HS-5 (cell line): ENCODE measurements at regions not wholly inside any gene's neighbourhood (a gene's known extent, or its start where the extent isn't known, plus 50 kb on each side); places are given as distances from the start of the nearest gene placed in this dataset.
A peak's percentile ranks its signal among the peaks of the same experiment; 100 is the strongest.
"Not testable (repeated sequence)": the region's sequence is repeated elsewhere in the genome, so short reads cannot be mapped to it uniquely, and the experiment has no call there.

Experiments used
- DNase-seq: peaks from one replicate; pipeline ENCODE4 v3.0.0-alpha.2; 2012; ENCODE audit warnings: low read depth

GRCh38 chr18:15164446-15164845, 416.5 kb downstream of the ANKRD30B start:
- DNase-seq: not testable (repeated sequence)

- DNase-seq: peak; percentile 2
Observed at GRCh38 chr18:15165048-15165447, 417.1 kb downstream of the ANKRD30B start.

DNA sequence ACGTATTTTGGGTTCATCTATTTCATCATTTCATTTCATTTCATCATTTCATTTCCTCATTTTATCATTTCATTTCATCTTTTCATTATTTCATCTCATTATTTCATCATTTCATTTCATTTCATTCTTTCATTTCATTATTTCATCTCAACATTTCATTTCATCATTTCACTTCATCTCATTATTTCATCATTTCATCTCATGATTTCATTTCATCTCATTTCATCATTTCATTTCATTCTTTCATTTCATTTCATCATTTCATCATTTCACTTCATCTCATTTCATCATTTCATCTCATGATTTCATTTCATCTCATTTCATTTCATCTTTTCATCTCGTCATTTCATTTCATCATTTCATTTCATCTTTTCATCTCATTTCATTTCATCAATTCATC, 445.1 kb downstream of the ANKRD30B start:
- DNase-seq: not testable (repeated sequence)

- not testable (repeated sequence) for DNase-seq
Observed at GRCh38 chr18:15193813-15194212, 445.8 kb downstream of the ANKRD30B start.

DNA sequence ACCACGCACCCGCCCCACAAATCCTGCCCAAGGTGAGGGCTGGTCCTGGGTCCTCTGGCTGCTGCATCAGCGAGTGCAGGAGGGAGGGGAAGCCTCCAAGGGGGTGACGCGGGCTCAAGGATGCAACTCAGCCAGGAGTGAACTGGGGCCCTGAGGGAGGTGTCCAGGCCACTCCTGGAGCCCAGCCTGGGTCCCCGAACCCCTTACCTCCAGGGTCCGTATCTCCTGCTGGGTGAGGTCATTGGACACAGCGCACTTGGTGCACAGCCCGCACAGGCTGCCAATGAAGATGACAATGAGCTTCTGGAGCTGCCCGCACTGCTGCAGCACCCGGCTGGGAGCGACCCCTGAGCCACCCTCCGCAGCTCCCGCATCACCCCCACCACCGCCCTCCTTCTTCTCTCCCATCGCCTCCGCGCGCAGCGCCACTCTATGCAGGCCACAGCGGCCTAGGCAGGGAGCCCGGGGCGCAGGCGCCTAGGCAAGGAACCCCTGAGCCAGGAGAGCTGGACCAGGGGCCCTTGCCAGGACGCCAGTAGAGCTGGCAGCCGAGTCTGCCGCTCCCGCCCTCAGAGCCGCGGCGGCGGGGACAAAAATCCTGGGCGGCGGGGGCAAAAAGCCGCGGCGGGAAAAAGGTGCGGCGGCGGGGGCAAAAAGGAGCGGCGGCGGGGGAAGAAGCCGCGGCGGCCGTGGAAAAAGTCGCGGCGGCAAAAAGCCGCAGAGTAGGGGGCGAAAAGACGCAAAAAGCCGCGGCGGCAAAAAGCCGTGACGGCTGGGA, 449.6 kb downstream of the ANKRD30B start:
- not testable (repeated sequence) for DNase-seq

GRCh38 chr18:15198116-15198389, 450.1 kb downstream of the ANKRD30B start:
- DNase-seq: no peak
